ENCODE measurements at regions not wholly inside any gene's neighbourhood (a gene's known extent, or its start where the extent isn't known, plus 50 kb on each side); places are given as distances from the start of the nearest gene placed in this dataset.
A peak's percentile ranks its signal among the peaks of the same experiment; 100 is the strongest.

DNA sequence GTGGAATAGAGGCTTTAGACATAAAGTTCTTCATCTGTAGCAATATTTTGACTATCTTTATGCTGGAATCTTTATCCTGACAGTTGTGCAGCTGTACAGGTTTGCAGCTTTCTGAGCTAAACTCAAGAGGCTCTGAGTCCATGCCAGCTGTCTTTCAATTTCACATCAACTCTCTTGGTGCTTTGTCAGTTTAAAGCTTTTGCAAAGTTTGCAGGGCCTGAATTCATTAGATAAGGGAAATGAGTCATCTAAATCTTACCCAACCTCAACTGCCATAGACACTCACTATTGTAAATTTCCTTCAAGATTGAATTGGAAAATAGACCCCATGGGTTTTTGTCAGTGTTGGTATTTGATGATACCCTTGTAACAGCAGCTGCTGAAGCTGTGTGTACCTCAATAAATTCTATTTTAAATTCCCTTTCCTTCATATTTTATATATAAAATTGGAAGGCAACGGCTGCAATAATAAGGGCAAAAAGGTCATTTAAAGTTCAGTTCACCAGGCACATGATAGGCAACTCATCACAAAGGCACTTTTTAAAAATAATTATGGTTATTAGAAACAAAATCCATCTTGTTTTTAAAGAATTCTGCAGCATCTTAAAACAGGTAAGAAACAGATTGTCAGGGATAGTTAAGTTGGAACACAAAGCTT lies 169.9 kb upstream of the SLC39A10 start:
- Mint-ChIP-seq H3K27me3 (no peaks in the 10 kb centered on the region), H3K27ac (peak overlapping the region; percentile 50 to 51), H3K4me1 (peaks cover 13 to 29% (median 20%) of the 10 kb centered on the region in 3 donors), H3K36me3 (no peaks in the 10 kb centered on the region), H3K9me3 (no peaks in the 10 kb centered on the region), H3K4me3 (peak overlapping the region in 1 of 3 donors; percentile 13)
- Histone ChIP-seq H3K4me1 (ENCODE audit: control insufficient read depth in 1 of 2, extremely low read depth in 1 of 2, insufficient read depth in 2 of 2, low read length in 2 of 2) (peaks cover 0 to 6% of the 10 kb centered on the region in 2 experiments), H3K36me3 (ENCODE audit: control insufficient read depth in 2 of 2, extremely low read depth in 1 of 2, insufficient read depth in 1 of 2, low read length in 1 of 2) (no peaks in the 10 kb centered on the region), H3K27me3 (replicated peaks in 1 of 2; ENCODE audit: control insufficient read depth in 2 of 2, extremely low read depth in 1 of 2, insufficient read depth in 2 of 2, low read length in 1 of 2) (no peaks in the 10 kb centered on the region), H3K4me3 (ENCODE audit: control insufficient read depth in 1 of 2, extremely low read depth in 1 of 2, low read length in 1 of 2) (no peak overlapping the region), H3K27ac (ENCODE audit: low read length) (no peak overlapping the region), H3K9me3 (no peaks in the 10 kb centered on the region)
- ATAC-seq (replicated peaks in 1 of 4) = peak; percentile 60 to 96 (median 88)
- CTCF ChIA-PET = interaction anchor here in 1 of 2 donors (1.0 to 1.2 kb wide), 2 partner anchors 12 to 170 kb away, joined by 3 to 4 read pairs; partner anchors contain the start of gene SLC39A10
- DNase-seq = peak in 1 of 35 experiments; percentile 19
- no CpG with 5 or more reads among the region's 1 CpG for WGBS (ENCODE audit: insufficient coverage)
- POLR2A ChIA-PET = interaction anchor here in 1 of 2 donors (0.6 kb wide), 1 partner anchor 83 kb away, joined by 3 read pairs; no protein-coding TSS in a partner anchor

DNA sequence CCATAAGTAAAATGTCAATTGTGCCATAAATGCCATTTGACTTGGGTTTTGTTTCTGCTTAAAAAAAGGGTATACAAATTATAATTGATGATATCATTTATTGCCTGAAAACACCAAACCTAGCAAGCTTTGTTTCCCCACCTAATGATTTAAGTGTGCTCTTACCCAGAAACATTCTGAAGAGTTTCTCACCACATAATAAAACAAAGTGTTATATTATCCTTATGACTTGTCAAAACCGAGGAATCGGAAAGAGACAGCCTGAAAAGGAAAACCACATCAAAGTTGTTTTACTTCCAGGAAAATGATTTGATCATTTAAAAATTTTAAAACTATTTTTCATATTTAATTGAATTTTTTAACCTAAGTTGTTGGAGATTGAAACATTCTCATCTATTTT lies 170.5 kb upstream of the SLC39A10 start:
- Histone ChIP-seq H3K9me3 (no peaks in the 10 kb centered on the region), H3K27ac (ENCODE audit: low read length) (no peak overlapping the region), H3K27me3 (replicated peaks in 1 of 2; ENCODE audit: control insufficient read depth in 2 of 2, extremely low read depth in 1 of 2, insufficient read depth in 2 of 2, low read length in 1 of 2) (no peaks in the 10 kb centered on the region), H3K4me1 (ENCODE audit: control insufficient read depth in 1 of 2, extremely low read depth in 1 of 2, insufficient read depth in 2 of 2, low read length in 2 of 2) (peaks cover 0 to 6% of the 10 kb centered on the region in 2 experiments), H3K36me3 (ENCODE audit: control insufficient read depth in 2 of 2, extremely low read depth in 1 of 2, insufficient read depth in 1 of 2, low read length in 1 of 2) (no peaks in the 10 kb centered on the region), H3K4me3 (ENCODE audit: control insufficient read depth in 1 of 2, extremely low read depth in 1 of 2, low read length in 1 of 2) (no peak overlapping the region)
- Mint-ChIP-seq H3K4me3 (no peak overlapping the region), H3K36me3 (no peaks in the 10 kb centered on the region), H3K4me1 (peaks cover 13 to 26% (median 20%) of the 10 kb centered on the region in 3 donors), H3K9me3 (no peaks in the 10 kb centered on the region), H3K27ac (peak overlapping the region in 1 of 2 donors; percentile 29), H3K27me3 (no peaks in the 10 kb centered on the region)
- no peak for ATAC-seq (replicated peaks in 1 of 4)
- POLR2A ChIA-PET = no interaction called here
- no CpG with 5 or more reads among the region's 2 CpGs for WGBS (ENCODE audit: insufficient coverage)
- no peak for DNase-seq
- CTCF ChIA-PET = interaction anchor here in 1 of 2 donors (1.0 to 1.2 kb wide), 2 partner anchors 12 to 170 kb away, joined by 3 to 4 read pairs; partner anchors contain the start of gene SLC39A10

DNA sequence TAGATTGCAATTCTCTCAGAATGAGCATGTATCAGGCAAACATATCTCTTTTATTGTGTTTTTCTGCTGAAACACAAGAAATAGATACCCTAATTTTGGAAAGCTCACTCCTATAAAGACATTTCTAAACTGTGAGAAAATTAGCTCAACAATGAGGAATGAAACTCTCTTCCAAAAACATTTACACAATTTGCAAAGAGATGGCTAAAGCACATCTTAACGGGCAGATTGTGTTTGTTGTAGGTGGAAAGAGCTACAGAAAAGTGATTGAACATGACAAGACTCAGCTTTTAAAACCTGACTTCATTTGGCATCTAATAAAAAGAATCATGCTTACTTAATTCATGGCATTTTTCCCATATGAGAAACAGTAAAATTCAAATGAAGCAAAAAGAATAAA lies 175.0 kb upstream of the SLC39A10 start:
- WGBS (ENCODE audit: insufficient coverage) = no CpG with 5 or more reads among the region's 1 CpG
- Mint-ChIP-seq H3K9me3 (peaks cover 0 to 4% (median 0%) of the 10 kb centered on the region in 3 donors), H3K4me1 (peaks cover 19 to 30% (median 25%) of the 10 kb centered on the region in 3 donors)

DNA sequence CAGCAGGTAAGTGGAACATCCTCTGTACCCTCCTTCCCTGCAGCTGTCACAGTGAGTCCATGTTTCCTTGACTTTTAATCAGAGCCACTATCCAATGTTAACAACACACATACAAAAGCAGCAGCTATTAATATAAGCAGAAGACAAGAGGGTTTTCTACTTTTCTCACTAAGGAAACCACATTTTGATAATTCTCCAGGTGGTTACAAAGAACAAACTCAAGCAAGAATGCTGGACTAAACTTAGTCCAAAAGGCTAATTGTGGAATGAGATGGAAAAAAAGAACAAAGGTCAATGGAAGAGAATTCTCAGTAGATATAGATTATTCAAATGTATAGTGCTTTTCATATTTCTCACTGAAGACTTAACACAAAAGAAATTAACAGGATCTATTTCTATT lies 176.9 kb upstream of the SLC39A10 start:
- CTCF ChIA-PET = interaction anchor here in 1 of 2 donors (0.7 kb wide), 1 partner anchor 115 kb away, joined by 4 read pairs; no protein-coding TSS in a partner anchor
- Histone ChIP-seq H3K27ac (ENCODE audit: low read length) (no peak overlapping the region), H3K9me3 (no peaks in the 10 kb centered on the region), H3K4me3 (ENCODE audit: control insufficient read depth in 1 of 2, extremely low read depth in 1 of 2, low read length in 1 of 2) (no peak overlapping the region), H3K36me3 (ENCODE audit: control insufficient read depth in 2 of 2, extremely low read depth in 1 of 2, insufficient read depth in 1 of 2, low read length in 1 of 2) (no peaks in the 10 kb centered on the region), H3K27me3 (replicated peaks in 1 of 2; ENCODE audit: control insufficient read depth in 2 of 2, extremely low read depth in 1 of 2, insufficient read depth in 2 of 2, low read length in 1 of 2) (no peaks in the 10 kb centered on the region), H3K4me1 (ENCODE audit: control insufficient read depth in 1 of 2, extremely low read depth in 1 of 2, insufficient read depth in 2 of 2, low read length in 2 of 2) (peaks cover 0 to 2% of the 10 kb centered on the region in 2 experiments)
- Mint-ChIP-seq H3K27me3 (no peaks in the 10 kb centered on the region), H3K4me1 (peaks cover 14 to 18% (median 15%) of the 10 kb centered on the region in 3 donors), H3K27ac (no peak overlapping the region), H3K4me3 (no peak overlapping the region), H3K9me3 (peaks cover 0 to 4% (median 0%) of the 10 kb centered on the region in 3 donors), H3K36me3 (peaks cover 5% of the 10 kb centered on the region)
- ATAC-seq (replicated peaks in 1 of 4) (no peak), DNase-seq (no peak)
- POLR2A ChIA-PET = no interaction called here

More for the DNA sequence above, 175.0 kb upstream of the SLC39A10 start:
- CTCF ChIA-PET = interaction anchor here in 1 of 2 donors (1.7 kb wide), 1 partner anchor 16 kb away, joined by 5 read pairs; no protein-coding TSS in a partner anchor
- Histone ChIP-seq H3K36me3 (ENCODE audit: control insufficient read depth in 2 of 2, extremely low read depth in 1 of 2, insufficient read depth in 1 of 2, low read length in 1 of 2) (no peaks in the 10 kb centered on the region), H3K9me3 (no peaks in the 10 kb centered on the region), H3K27ac (ENCODE audit: low read length) (no peak overlapping the region), H3K27me3 (replicated peaks in 1 of 2; ENCODE audit: control insufficient read depth in 2 of 2, extremely low read depth in 1 of 2, insufficient read depth in 2 of 2, low read length in 1 of 2) (no peaks in the 10 kb centered on the region), H3K4me1 (ENCODE audit: control insufficient read depth in 1 of 2, extremely low read depth in 1 of 2, insufficient read depth in 2 of 2, low read length in 2 of 2) (peaks cover 0 to 5% of the 10 kb centered on the region in 2 experiments), H3K4me3 (ENCODE audit: control insufficient read depth in 1 of 2, extremely low read depth in 1 of 2, low read length in 1 of 2) (no peak overlapping the region)
- DNase-seq (no peak), ATAC-seq (replicated peaks in 1 of 4) (no peak)
- POLR2A ChIA-PET = no interaction called here
- H3K36me3 Mint-ChIP-seq = peaks cover 5% of the 10 kb centered on the region
- no peak overlapping the region for H3K27ac Mint-ChIP-seq
- H3K27me3 Mint-ChIP-seq = no peaks in the 10 kb centered on the region
- H3K4me3 Mint-ChIP-seq = no peak overlapping the region

DNA sequence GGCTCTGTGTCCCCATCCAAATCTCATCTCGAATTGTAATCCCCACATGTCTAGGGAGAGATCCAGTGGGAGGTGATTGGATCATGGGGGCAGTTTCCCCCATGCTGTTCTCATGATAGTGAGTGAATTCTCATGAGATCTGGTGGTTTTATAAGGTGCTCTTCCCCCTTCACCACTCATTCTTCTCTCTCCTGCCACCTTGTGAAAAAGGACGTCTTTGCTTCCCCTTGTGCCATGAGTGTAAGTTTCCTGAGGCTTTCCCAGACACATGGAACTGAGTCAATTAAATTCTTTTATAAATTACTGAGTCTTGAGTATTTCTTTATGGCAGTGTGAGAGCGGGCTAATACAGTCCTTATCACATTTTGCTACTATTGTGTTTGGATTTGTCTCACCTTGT lies 177.6 kb upstream of the SLC39A10 start:
- CTCF ChIA-PET = interaction anchor here in 1 of 2 donors (0.7 kb wide), 1 partner anchor 115 kb away, joined by 4 read pairs; no protein-coding TSS in a partner anchor

DNA sequence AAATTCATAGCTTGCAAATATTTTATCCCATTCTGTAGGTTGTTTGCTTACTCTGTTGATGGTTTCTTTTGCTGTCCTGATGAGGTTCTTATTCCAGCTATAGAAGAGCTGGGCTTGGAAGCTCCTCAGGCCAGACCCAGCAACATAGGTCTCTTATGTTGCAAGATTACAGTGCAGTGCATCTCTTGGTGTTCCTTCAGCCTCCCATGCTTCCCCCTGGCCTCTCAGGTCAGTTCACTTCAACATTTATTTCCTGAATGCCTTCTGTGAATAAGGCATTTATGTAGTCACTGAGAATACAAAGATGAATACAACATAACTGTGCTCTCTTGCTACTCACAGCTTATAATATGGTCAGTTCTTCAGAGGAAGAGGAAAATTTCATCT lies 179.0 kb upstream of the SLC39A10 start:
- DNase-seq (no peak), ATAC-seq (replicated peaks in 1 of 4) (no peak)
- CTCF ChIA-PET = interaction anchor here in 1 of 2 donors (0.5 kb wide), 1 partner anchor 20 kb away, joined by 16 read pairs; no protein-coding TSS in a partner anchor
- H3K4me3 Mint-ChIP-seq = no peak overlapping the region
- peaks cover 5% of the 10 kb centered on the region for H3K36me3 Mint-ChIP-seq
- H3K4me1 ChIP-seq (ENCODE audit: control insufficient read depth in 1 of 2, extremely low read depth in 1 of 2, insufficient read depth in 2 of 2, low read length in 2 of 2) = peaks cover 0 to 2% of the 10 kb centered on the region in 2 experiments
- H3K9me3 Mint-ChIP-seq = peaks cover 0 to 4% (median 0%) of the 10 kb centered on the region in 3 donors
- no peaks in the 10 kb centered on the region for H3K27me3 Mint-ChIP-seq
- H3K27ac ChIP-seq (ENCODE audit: low read length) = no peak overlapping the region
- no peaks in the 10 kb centered on the region for H3K27me3 ChIP-seq (replicated peaks in 1 of 2; ENCODE audit: control insufficient read depth in 2 of 2, extremely low read depth in 1 of 2, insufficient read depth in 2 of 2, low read length in 1 of 2)
- H3K4me3 ChIP-seq (ENCODE audit: control insufficient read depth in 1 of 2, extremely low read depth in 1 of 2, low read length in 1 of 2) = no peak overlapping the region
- peak overlapping the region; percentile 17 to 54 for H3K27ac Mint-ChIP-seq
- POLR2A ChIA-PET = interaction anchor here in 1 of 2 donors (0.6 kb wide), 1 partner anchor 228 kb away, joined by 3 read pairs; no protein-coding TSS in a partner anchor
- no peaks in the 10 kb centered on the region for H3K9me3 ChIP-seq
- H3K36me3 ChIP-seq (ENCODE audit: control insufficient read depth in 2 of 2, extremely low read depth in 1 of 2, insufficient read depth in 1 of 2, low read length in 1 of 2) = no peaks in the 10 kb centered on the region
- H3K4me1 Mint-ChIP-seq = peaks cover 15 to 23% (median 17%) of the 10 kb centered on the region in 3 donors

More for the DNA sequence above, 177.6 kb upstream of the SLC39A10 start:
- POLR2A ChIA-PET = no interaction called here
- H3K9me3 Mint-ChIP-seq = peaks cover 0 to 4% (median 0%) of the 10 kb centered on the region in 3 donors
- H3K4me3 Mint-ChIP-seq = no peak overlapping the region
- H3K27ac Mint-ChIP-seq = no peak overlapping the region
- no peaks in the 10 kb centered on the region for H3K27me3 Mint-ChIP-seq
- Histone ChIP-seq H3K36me3 (ENCODE audit: control insufficient read depth in 2 of 2, extremely low read depth in 1 of 2, insufficient read depth in 1 of 2, low read length in 1 of 2) (no peaks in the 10 kb centered on the region), H3K27ac (ENCODE audit: low read length) (no peak overlapping the region), H3K9me3 (no peaks in the 10 kb centered on the region), H3K4me3 (ENCODE audit: control insufficient read depth in 1 of 2, extremely low read depth in 1 of 2, low read length in 1 of 2) (no peak overlapping the region), H3K27me3 (replicated peaks in 1 of 2; ENCODE audit: control insufficient read depth in 2 of 2, extremely low read depth in 1 of 2, insufficient read depth in 2 of 2, low read length in 1 of 2) (no peaks in the 10 kb centered on the region), H3K4me1 (ENCODE audit: control insufficient read depth in 1 of 2, extremely low read depth in 1 of 2, insufficient read depth in 2 of 2, low read length in 2 of 2) (peaks cover 0 to 2% of the 10 kb centered on the region in 2 experiments)
- no peak for ATAC-seq (replicated peaks in 1 of 4)
- no peak for DNase-seq
- peaks cover 5% of the 10 kb centered on the region for H3K36me3 Mint-ChIP-seq
- H3K4me1 Mint-ChIP-seq = peaks cover 14 to 17% (median 15%) of the 10 kb centered on the region in 3 donors
- no CpG with 5 or more reads among the region's 3 CpGs for WGBS (ENCODE audit: insufficient coverage)

All from T-cell (primary cell).